H9 (cell line): ENCODE measurements at regions not wholly inside any gene's neighbourhood (a gene's known extent, or its start where the extent isn't known, plus 50 kb on each side); places are given as distances from the start of the nearest gene placed in this dataset.

Source experiments
- DNase-seq: peaks from one replicate; pipeline ENCODE4 v3.0.0-alpha.2; 2017
- H2AFZ ChIP-seq: one replicate; pipeline ENCODE4 v1.6.1; 2013; ENCODE audit warnings: mild to moderate bottlenecking, low read length, control low read depth, moderate library complexity
- H2AK5ac ChIP-seq: 2 replicates; pipeline ENCODE4 v1.6.1; 2013; ENCODE audit warnings: low read length, control low read depth, mixed read lengths; ENCODE audit not compliant: insufficient read length
- H2BK120ac ChIP-seq: one replicate; pipeline ENCODE4 v1.6.1; 2013; ENCODE audit warnings: low read depth, mild to moderate bottlenecking, low read length, control low read depth, inconsistent platforms; ENCODE audit not compliant: poor library complexity, severe bottlenecking
- H2BK12ac ChIP-seq: 2 replicates; pipeline ENCODE4 v1.6.1; 2013; ENCODE audit warnings: low read length, control low read depth, mixed read lengths, low read depth; ENCODE audit not compliant: insufficient read length
- H2BK15ac ChIP-seq: 2 replicates; pipeline ENCODE4 v1.6.1; 2013; ENCODE audit warnings: low read depth, low read length, control low read depth
- H2BK20ac ChIP-seq: one replicate; pipeline ENCODE4 v1.6.1; 2013; ENCODE audit warnings: low read depth, mild to moderate bottlenecking, low read length, control low read depth, inconsistent platforms; ENCODE audit not compliant: poor library complexity, severe bottlenecking
- H2BK5ac ChIP-seq: 2 replicates; pipeline ENCODE4 v1.6.1; 2013; ENCODE audit warnings: low read length, control low read depth, mixed read lengths; ENCODE audit not compliant: insufficient read length
- H3K14ac ChIP-seq: 2 replicates; pipeline ENCODE4 v1.6.1; 2013; ENCODE audit warnings: low read length, control low read depth; ENCODE audit not compliant: insufficient read depth
- H3K18ac ChIP-seq: 2 replicates; pipeline ENCODE4 v1.6.1; 2013; ENCODE audit warnings: low read depth, mild to moderate bottlenecking, mixed read lengths, low read length, control low read depth; ENCODE audit not compliant: insufficient read length
- H3K23ac ChIP-seq: 2 replicates; pipeline ENCODE4 v1.6.1; 2013; ENCODE audit warnings: low read length, control low read depth, mixed read lengths, low read depth; ENCODE audit not compliant: insufficient read length
- H3K23me2 ChIP-seq: 2 replicates; pipeline ENCODE4 v1.6.1; 2013; ENCODE audit warnings: low read depth, mild to moderate bottlenecking, mixed read lengths, low read length, control low read depth; ENCODE audit not compliant: insufficient read length, poor library complexity, severe bottlenecking
- H3K27ac ChIP-seq: 2 replicates; pipeline ENCODE4 v1.5.1; 2013; ENCODE audit warnings: low read length, control low read depth, mixed read lengths, low read depth; ENCODE audit not compliant: insufficient read length
- H3K27me3 ChIP-seq: 2 replicates; pipeline ENCODE4 v1.6.1; 2013; ENCODE audit warnings: low read length, control low read depth, inconsistent platforms; ENCODE audit not compliant: insufficient read depth
- H3K4ac ChIP-seq: 2 replicates; pipeline ENCODE4 v1.6.1; 2013; ENCODE audit warnings: low read depth, mild to moderate bottlenecking, control low read depth, inconsistent platforms, low read length, moderate library complexity
- H3K4me1 ChIP-seq: 2 replicates; pipeline ENCODE4 v1.6.1; 2013; ENCODE audit warnings: low read length, control low read depth, inconsistent platforms; ENCODE audit not compliant: insufficient read depth
- H3K4me2 ChIP-seq: 2 replicates; pipeline ENCODE4 v1.6.1; 2013; ENCODE audit warnings: low read length, control low read depth, mixed read lengths; ENCODE audit not compliant: insufficient read length, insufficient read depth
- H3K56ac ChIP-seq: 2 replicates; pipeline ENCODE4 v1.6.1; 2013; ENCODE audit warnings: low read depth, mild to moderate bottlenecking, mixed read lengths, low read length, control low read depth; ENCODE audit not compliant: insufficient read length
- H3K79me1 ChIP-seq: 2 replicates; pipeline ENCODE4 v1.6.1; 2013; ENCODE audit warnings: low read depth, mild to moderate bottlenecking, moderate library complexity, low read length, control low read depth, inconsistent platforms; ENCODE audit not compliant: insufficient read depth, poor library complexity, severe bottlenecking
- H3K79me2 ChIP-seq: 2 replicates; pipeline ENCODE4 v1.6.1; 2013; ENCODE audit warnings: low read length, control low read depth, inconsistent platforms; ENCODE audit not compliant: insufficient read depth
- H3K9ac ChIP-seq: 2 replicates; pipeline ENCODE4 v1.6.1; 2013; ENCODE audit warnings: low read length, control low read depth, mixed read lengths; ENCODE audit not compliant: insufficient read length; ENCODE audit errors: extremely low read depth
- H3K9me3 ChIP-seq: one replicate; pipeline ENCODE4 v1.6.1; 2013; ENCODE audit warnings: low read depth, low read length, inconsistent platforms; ENCODE audit not compliant: control insufficient read depth
- H3T11ph ChIP-seq: one replicate; pipeline ENCODE4 v1.6.1; 2013; ENCODE audit warnings: mild to moderate bottlenecking, low read length, control low read depth, inconsistent platforms
- H4K20me1 ChIP-seq: one replicate; pipeline ENCODE4 v1.6.1; 2013; ENCODE audit not compliant: control insufficient read depth, insufficient read length, insufficient read depth
- H4K5ac ChIP-seq: 2 replicates; pipeline ENCODE4 v1.6.1; 2013; ENCODE audit warnings: low read depth, mild to moderate bottlenecking, mixed read lengths, low read length, control low read depth; ENCODE audit not compliant: insufficient read length
- H4K8ac ChIP-seq: replicated peaks from 2 replicates; pipeline ENCODE4 v1.6.1; 2013; ENCODE audit warnings: low read length, control low read depth, mixed read lengths, low read depth; ENCODE audit not compliant: insufficient read length
- H4K91ac ChIP-seq: 2 replicates; pipeline ENCODE4 v1.6.1; 2013; ENCODE audit warnings: low read depth, mild to moderate bottlenecking, moderate library complexity, mixed read lengths, low read length, control low read depth; ENCODE audit not compliant: insufficient read length
- H3K27ac Mint-ChIP-seq, 3 experiments: 2 replicates in 2 of 3; 3 replicates in 1 of 3; pipeline ENCODE4 v1.8.0; 2020 to 2021; ENCODE audit warnings: mixed read lengths in 3 of 3, mild to moderate bottlenecking in 1 of 3, moderate library complexity in 1 of 3
- H3K27me3 Mint-ChIP-seq: 2 replicates; pipeline ENCODE4 v1.8.0; 2021; ENCODE audit warnings: low read depth, mild to moderate bottlenecking, moderate library complexity, mixed read lengths
- H3K36me3 Mint-ChIP-seq, 3 experiments: 2 replicates in 2 of 3; 3 replicates in 1 of 3; pipeline ENCODE4 v1.8.0; 2020 to 2021; ENCODE audit warnings: low read depth in 3 of 3, mixed read lengths in 3 of 3; ENCODE audit not compliant: insufficient read depth in 1 of 3
- H3K4me1 Mint-ChIP-seq, 2 experiments: 2 replicates each; pipeline ENCODE4 v1.8.0; 2020; ENCODE audit warnings: mixed read lengths in 2 of 2
- H3K4me3 Mint-ChIP-seq, 2 experiments: 2 replicates in 1 of 2; 3 replicates in 1 of 2; pipeline ENCODE4 v1.8.0; 2020 to 2021; ENCODE audit warnings: mild to moderate bottlenecking in 2 of 2, mixed read lengths in 2 of 2, moderate library complexity in 1 of 2
- H3K9me3 Mint-ChIP-seq, 2 experiments: 2 replicates in 1 of 2; 3 replicates in 1 of 2; pipeline ENCODE4 v1.8.0; 2020; ENCODE audit warnings: mild to moderate bottlenecking in 2 of 2, mixed read lengths in 2 of 2, moderate library complexity in 1 of 2
- TF ChIP-seq, protein P1 (sequence below): fragments of 200-600 bp; sonication (generic); conservative IDR thresholded peaks from 3 replicates; pipeline ENCODE4 v1.8.0; 2021; ENCODE audit warnings: antibody characterized with exemption, mild to moderate bottlenecking

DNA sequence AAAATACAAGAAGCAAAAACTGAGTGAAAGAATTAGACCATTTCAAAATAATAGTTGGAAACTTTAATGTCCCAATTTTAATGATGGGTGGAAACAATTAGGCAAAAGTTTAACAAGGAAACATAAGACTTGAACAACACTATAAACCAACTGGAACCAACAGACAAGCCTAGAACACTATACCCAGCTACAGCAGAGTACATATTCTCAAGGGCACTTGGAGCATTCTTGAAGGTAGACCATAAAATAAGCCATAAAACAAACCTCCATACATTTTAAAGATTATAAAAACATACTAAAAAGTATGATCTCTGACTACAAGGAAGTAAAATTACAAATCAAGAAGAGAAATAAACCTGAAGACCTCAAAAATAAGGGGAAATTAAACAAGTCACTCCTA lies 616.7 kb downstream of the SUCLG1 start:
- Histone ChIP-seq H4K91ac (no peak overlapping the region), H3K23ac (no peak overlapping the region), H3K79me2 (no peaks in the 10 kb centered on the region), H3K9ac (no peak overlapping the region), H4K8ac (no peak overlapping the region), H3K4me2 (no peak overlapping the region), H3K27ac (no peak overlapping the region), H3K79me1 (no peaks in the 10 kb centered on the region), H3K56ac (no peak overlapping the region), H3K27me3 (no peaks in the 10 kb centered on the region), H2BK20ac (no peak overlapping the region), H3K4me1 (no peaks in the 10 kb centered on the region), H3K4ac (no peak overlapping the region), H3T11ph (no peak overlapping the region), H2AK5ac (no peak overlapping the region), H4K20me1 (no peaks in the 10 kb centered on the region), H3K9me3 (no peaks in the 10 kb centered on the region), H2AFZ (no peak overlapping the region), H3K14ac (no peak overlapping the region), H2BK5ac (no peak overlapping the region), H2BK15ac (no peak overlapping the region), H3K23me2 (no peaks in the 10 kb centered on the region), H2BK12ac (no peak overlapping the region), H2BK120ac (no peak overlapping the region), H4K5ac (no peak overlapping the region), H3K18ac (no peak overlapping the region)
- DNase-seq: no peak
- Mint-ChIP-seq H3K4me3 (no peak overlapping the region), H3K9me3 (no peaks in the 10 kb centered on the region), H3K36me3 (no peaks in the 10 kb centered on the region), H3K4me1 (no peaks in the 10 kb centered on the region), H3K27ac (no peak overlapping the region), H3K27me3 (no peaks in the 10 kb centered on the region)
- TF ChIP-seq, protein P1, sequence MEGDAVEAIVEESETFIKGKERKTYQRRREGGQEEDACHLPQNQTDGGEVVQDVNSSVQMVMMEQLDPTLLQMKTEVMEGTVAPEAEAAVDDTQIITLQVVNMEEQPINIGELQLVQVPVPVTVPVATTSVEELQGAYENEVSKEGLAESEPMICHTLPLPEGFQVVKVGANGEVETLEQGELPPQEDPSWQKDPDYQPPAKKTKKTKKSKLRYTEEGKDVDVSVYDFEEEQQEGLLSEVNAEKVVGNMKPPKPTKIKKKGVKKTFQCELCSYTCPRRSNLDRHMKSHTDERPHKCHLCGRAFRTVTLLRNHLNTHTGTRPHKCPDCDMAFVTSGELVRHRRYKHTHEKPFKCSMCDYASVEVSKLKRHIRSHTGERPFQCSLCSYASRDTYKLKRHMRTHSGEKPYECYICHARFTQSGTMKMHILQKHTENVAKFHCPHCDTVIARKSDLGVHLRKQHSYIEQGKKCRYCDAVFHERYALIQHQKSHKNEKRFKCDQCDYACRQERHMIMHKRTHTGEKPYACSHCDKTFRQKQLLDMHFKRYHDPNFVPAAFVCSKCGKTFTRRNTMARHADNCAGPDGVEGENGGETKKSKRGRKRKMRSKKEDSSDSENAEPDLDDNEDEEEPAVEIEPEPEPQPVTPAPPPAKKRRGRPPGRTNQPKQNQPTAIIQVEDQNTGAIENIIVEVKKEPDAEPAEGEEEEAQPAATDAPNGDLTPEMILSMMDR: no peak
